Cardiac muscle cell (in vitro differentiated cells and primary cell): ENCODE measurements at regions not wholly inside any gene's neighbourhood (a gene's known extent, or its start where the extent isn't known, plus 50 kb on each side); places are given as distances from the start of the nearest gene placed in this dataset.

Experiments used
- DNase-seq, 2 donors: peaks; one replicate each; pipeline versions ENCODE4 v3.0.0 to v3.0.0-alpha.2; 2010 to 2017; ENCODE audit warnings: low read depth in 1 of 2, low spot score in 1 of 2
- H3K27ac ChIP-seq: fragments of 200-600 bp; sonication (generic); 2 replicates; pipeline ENCODE4 v1.5.1; 2016
- H3K27me3 ChIP-seq: fragments of 200-600 bp; sonication (generic); 2 replicates; pipeline ENCODE4 v1.6.0; 2016; ENCODE audit warnings: control low read depth
- H3K36me3 ChIP-seq: fragments of 200-600 bp; sonication (generic); 2 replicates; pipeline ENCODE4 v1.5.1; 2016; ENCODE audit warnings: control low read depth
- H3K4me1 ChIP-seq: fragments of 200-600 bp; sonication (generic); 2 replicates; pipeline ENCODE4 v1.8.1; 2017; ENCODE audit warnings: low read depth, mild to moderate bottlenecking, mixed run types
- H3K4me3 ChIP-seq: fragments of 200-600 bp; sonication (generic); 2 replicates; pipeline ENCODE4 v1.5.1; 2016; ENCODE audit warnings: mild to moderate bottlenecking
- H3K9me3 ChIP-seq: fragments of 200-600 bp; sonication (generic); 2 replicates; pipeline ENCODE4 v1.5.1; 2017; ENCODE audit warnings: low read depth, mild to moderate bottlenecking, control low read depth
- CTCF ChIP-seq: IDR thresholded peaks from 2 replicates; pipeline ENCODE4 v1.5.1; 2012; ENCODE audit warnings: low read depth, mild to moderate bottlenecking, low read length

DNA sequence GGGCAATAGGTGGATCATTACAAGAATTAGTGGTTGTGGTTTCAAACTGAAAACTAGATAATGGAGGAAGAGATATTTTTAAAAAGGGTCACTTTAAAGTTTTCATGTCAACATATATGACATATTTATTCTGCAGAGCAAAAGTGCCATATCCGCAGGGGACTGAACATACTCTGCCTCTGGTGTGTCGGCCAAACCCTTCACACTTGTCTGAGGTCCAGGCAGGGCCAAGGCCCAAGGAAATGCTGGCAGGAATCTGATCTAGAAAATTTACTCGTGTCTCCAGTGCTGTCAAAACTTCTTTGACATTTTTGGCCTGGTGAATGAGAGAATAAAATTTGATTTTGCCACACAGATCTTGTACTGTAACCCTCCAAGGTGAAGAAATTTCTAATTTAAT, 562.3 kb downstream of the CCSER2 start:
- TF ChIP-seq CTCF, result no peak
- Histone ChIP-seq H3K27me3 (no peaks in the 10 kb centered on the region), H3K4me1 (no peaks in the 10 kb centered on the region)

DNA sequence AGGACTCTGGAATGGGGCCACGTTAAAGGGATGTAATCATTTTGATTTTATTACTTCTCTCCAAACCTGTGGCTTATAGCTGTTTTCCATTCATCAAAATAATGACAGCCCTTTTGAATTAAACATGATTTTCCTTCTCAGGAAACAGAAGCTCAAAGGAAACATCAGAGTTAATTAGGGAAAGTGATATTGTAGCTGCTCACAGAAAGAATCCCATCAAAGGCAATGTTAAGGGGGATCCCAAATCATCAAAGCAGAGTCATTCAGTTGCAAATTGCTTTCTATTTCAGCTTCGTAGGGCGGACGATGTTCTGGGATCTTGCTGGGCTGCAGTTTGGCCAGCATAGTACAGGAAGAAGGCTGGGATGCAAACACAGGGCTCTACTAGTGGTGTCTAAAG, 563.2 kb downstream of the CCSER2 start:
- H3K4me3 ChIP-seq, result no peak overlapping the region
- H3K36me3 ChIP-seq, result no peaks in the 10 kb centered on the region
- no peak for DNase-seq
- no peaks in the 10 kb centered on the region for H3K4me1 ChIP-seq
- no peaks in the 10 kb centered on the region for H3K27me3 ChIP-seq
- no peaks in the 10 kb centered on the region for H3K9me3 ChIP-seq
- no peak overlapping the region for H3K27ac ChIP-seq
- no peak for TF ChIP-seq CTCF

More for the DNA sequence above, 562.3 kb downstream of the CCSER2 start:
- no peak overlapping the region for H3K4me3 ChIP-seq
- no peak overlapping the region for H3K27ac ChIP-seq
- H3K36me3 ChIP-seq, result no peaks in the 10 kb centered on the region
- DNase-seq, result no peak
- no peaks in the 10 kb centered on the region for H3K9me3 ChIP-seq

- Histone ChIP-seq H3K4me3 (no peak overlapping the region), H3K27ac (no peak overlapping the region), H3K4me1 (no peaks in the 10 kb centered on the region), H3K9me3 (no peaks in the 10 kb centered on the region), H3K27me3 (no peaks in the 10 kb centered on the region), H3K36me3 (no peaks in the 10 kb centered on the region)
- DNase-seq, result no peak
- TF ChIP-seq CTCF, result no peak
Observed at GRCh38 chr10:84895541-84895940, 567.2 kb downstream of the CCSER2 start.

DNA sequence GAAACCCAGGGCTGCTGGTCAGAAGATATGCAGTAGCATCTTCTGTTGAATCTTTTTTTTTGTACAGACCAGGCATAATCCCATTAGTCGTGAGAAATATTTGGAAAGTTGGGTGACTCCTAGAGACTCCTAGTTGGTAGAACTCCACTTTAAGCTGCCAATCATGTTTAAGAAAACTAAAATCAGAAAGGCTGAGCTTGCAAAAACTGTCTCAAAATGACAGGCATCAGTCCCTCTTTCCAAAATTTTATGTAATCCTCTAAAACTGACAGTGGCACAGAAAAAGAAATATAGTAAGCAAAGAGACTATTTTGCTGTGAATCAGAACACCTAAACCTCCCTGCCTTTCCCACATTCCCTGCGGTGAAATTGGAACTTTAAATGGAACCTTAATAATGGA, 568.5 kb downstream of the CCSER2 start:
- no peak for DNase-seq
- H3K4me1 ChIP-seq, result peaks cover 6% of the 10 kb centered on the region
- no peaks in the 10 kb centered on the region for H3K9me3 ChIP-seq
- no peak overlapping the region for H3K4me3 ChIP-seq
- H3K27me3 ChIP-seq, result no peaks in the 10 kb centered on the region
- no peaks in the 10 kb centered on the region for H3K36me3 ChIP-seq
- TF ChIP-seq CTCF, result no peak
- H3K27ac ChIP-seq, result no peak overlapping the region

GRCh38 chr10:84899268-84899667, 570.9 kb downstream of the CCSER2 start:
- H3K27ac ChIP-seq, result no peak overlapping the region
- no peak overlapping the region for H3K4me3 ChIP-seq
- no peaks in the 10 kb centered on the region for H3K9me3 ChIP-seq
- no peaks in the 10 kb centered on the region for H3K36me3 ChIP-seq
- no peaks in the 10 kb centered on the region for H3K27me3 ChIP-seq
- H3K4me1 ChIP-seq, result peaks cover 21% of the 10 kb centered on the region
- TF ChIP-seq CTCF, result no peak
- no peak for DNase-seq

GRCh38 chr10:84900141-84900540, 571.8 kb downstream of the CCSER2 start:
- Histone ChIP-seq H3K36me3 (no peaks in the 10 kb centered on the region), H3K27ac (no peak overlapping the region), H3K27me3 (no peaks in the 10 kb centered on the region), H3K4me1 (peaks cover 21% of the 10 kb centered on the region), H3K9me3 (no peaks in the 10 kb centered on the region), H3K4me3 (no peak overlapping the region)
- no peak for TF ChIP-seq CTCF
- DNase-seq, result no peak
